CD4-positive, alpha-beta T cell treated with Interleukin-10 for 1 hour (primary cell): ENCODE measurements at regions not wholly inside any gene's neighbourhood (a gene's known extent, or its start where the extent isn't known, plus 50 kb on each side); places are given as distances from the start of the nearest gene placed in this dataset.

Source experiments
- DNase-seq: peaks from one replicate; pipeline ENCODE4 v3.0.0-alpha.2; 2020

DNA sequence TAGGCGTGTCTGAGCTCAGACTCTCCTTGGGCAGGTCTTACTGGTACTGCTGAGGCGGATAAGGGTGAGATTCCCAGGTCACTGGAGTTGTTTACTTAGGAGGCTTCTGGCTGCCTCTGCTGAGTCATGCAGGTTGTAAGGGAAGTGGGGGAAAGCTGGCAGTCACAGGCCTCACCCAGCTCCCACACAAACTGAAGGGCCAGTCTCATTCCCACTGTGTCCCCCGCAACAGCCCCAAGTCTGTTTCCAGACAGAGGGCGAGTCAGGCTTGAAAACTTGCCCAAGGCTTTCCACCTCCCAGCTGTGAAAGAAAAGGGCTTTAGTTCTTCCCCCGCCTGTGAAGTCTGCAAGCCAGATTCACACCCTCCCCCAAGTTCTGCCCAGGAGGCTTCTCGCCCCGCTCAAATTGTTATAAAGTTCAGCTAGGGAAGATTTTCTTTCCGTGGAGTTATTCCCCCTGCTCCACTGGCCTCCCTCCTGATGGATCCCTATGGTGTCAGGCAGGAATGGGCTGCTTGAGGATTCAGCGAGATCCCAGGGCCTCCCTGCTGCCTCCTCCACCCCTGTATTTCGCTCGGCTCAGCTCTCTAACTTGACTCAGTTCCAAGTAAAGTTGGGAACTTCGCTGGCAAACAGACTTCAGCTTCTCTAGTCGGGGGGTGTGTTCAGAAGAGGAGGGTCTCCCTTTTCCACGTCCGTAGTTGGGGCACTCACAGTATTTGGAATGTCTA, 248.6 kb downstream of the NR4A2 start:
- DNase-seq = no peak

- no peak for DNase-seq
These were observed 252.7 kb downstream of the NR4A2 start for GRCh38 chr2:156079845-156080244.

GRCh38 chr2:156077041-156077742, 255.3 kb downstream of the NR4A2 start:
- DNase-seq = no peak

GRCh38 chr2:156065912-156066311, 266.6 kb downstream of the NR4A2 start:
- DNase-seq = no peak

DNA sequence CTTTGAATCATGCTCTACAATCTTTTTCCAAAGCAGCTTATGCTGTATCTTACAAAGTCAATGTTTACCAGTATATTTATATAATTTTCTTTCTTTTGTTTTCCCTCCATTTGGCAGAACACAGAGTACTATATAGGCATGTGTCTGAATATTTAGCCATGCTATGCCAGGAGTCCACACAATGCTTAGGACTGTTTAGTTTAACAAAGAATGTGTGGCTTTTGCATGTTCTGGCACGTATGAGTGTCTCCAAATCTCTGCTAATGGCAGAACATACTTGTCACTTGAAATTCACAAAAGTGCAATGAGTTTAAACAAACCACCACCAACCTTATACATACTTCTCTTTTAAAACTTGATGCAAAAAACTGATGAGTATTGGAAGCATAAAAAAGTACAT, 268.0 kb downstream of the NR4A2 start:
- no peak for DNase-seq

- no peak for DNase-seq
These were observed 274.9 kb downstream of the NR4A2 start for GRCh38 chr2:156057647-156058046.

DNA sequence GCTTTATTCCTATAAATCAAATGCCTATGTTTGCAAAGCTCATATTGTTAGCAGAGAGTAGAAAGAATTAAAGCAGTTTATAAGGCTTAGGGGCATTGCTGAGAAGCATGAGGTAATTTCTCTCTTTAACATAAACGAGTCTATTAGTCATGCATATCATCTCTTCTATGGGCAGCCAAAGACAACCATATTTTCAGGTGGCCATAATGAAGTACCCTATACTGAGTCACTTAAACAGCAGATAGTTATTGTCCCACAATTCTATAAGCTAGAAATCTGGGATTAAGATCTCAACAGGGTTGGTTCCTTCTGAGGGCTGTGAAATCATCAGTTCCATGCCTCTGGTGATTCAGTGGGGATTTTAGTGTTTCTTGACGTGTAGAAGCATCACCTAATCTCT, 277.5 kb downstream of the NR4A2 start:
- DNase-seq = no peak

DNA sequence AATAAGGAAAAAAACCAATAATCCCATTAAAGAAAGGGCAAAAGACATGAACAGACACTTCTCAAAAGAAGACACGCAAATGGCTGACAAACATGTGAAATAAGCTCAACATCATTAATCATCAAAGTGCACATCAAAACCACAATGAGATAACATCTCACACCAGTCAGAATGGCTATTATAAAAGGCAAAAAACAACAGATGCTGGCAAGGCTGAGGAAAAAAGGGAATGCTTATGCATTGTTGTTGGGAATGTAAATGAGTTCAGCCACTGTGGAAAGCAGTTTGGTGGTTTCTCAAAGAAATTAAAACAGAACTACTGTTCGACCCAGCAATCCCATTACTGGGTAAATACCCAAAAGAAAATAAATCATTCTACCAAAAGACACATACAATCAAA, 285.6 kb downstream of the NR4A2 start:
- DNase-seq = no peak

DNA sequence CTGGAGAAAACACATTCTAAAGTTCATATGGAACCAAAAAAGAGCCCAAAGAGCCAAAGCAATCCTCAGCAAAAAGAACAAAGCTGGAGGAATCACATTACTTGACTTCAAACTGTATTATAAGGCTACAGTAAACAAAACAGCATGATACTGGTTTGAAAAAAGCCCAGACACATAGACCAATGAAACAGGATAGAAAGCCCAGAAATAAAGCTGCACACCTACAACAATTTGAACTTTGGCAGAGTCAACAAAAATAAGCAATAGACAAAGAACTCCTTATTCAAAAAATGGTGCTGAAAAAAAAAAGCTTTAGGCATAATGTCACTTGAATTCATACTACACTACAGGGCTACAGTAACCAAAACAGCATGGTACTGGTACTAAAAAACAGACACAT, 289.6 kb downstream of the NR4A2 start:
- DNase-seq = no peak

- no peak for DNase-seq
These were observed 294.5 kb downstream of the NR4A2 start for GRCh38 chr2:156038021-156038420.

GRCh38 chr2:156037482-156037881, 295.0 kb downstream of the NR4A2 start:
- no peak for DNase-seq

DNA sequence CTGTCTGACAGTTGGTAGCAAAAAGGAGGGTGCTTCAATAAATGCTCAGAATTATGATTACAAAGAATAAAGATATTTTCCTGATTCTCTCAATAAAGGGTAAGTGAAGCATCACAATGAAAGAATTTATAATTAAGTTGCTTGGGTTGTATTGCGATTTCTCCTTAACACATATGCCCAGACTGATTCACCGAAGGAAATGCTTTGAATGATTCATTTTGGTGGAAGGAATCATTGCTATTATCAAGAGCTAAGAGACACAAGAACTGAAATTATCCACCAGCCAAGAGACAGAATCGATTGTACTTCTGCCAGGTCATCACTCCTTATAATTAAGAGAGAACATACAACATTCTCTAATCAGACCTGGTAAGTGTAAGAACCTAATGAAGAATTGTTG, 301.4 kb downstream of the NR4A2 start:
- no peak for DNase-seq

GRCh38 chr2:156023229-156023869, 309.2 kb downstream of the NR4A2 start:
- no peak for DNase-seq

GRCh38 chr2:156021146-156022040, 311.1 kb downstream of the NR4A2 start:
- DNase-seq = no peak

GRCh38 chr2:156019341-156019740, 313.2 kb downstream of the NR4A2 start:
- no peak for DNase-seq

GRCh38 chr2:156017341-156017885, 315.1 kb downstream of the NR4A2 start:
- no peak for DNase-seq

- DNase-seq = no peak
These were observed 323.2 kb downstream of the NR4A2 start for GRCh38 chr2:156009293-156009692.

DNA sequence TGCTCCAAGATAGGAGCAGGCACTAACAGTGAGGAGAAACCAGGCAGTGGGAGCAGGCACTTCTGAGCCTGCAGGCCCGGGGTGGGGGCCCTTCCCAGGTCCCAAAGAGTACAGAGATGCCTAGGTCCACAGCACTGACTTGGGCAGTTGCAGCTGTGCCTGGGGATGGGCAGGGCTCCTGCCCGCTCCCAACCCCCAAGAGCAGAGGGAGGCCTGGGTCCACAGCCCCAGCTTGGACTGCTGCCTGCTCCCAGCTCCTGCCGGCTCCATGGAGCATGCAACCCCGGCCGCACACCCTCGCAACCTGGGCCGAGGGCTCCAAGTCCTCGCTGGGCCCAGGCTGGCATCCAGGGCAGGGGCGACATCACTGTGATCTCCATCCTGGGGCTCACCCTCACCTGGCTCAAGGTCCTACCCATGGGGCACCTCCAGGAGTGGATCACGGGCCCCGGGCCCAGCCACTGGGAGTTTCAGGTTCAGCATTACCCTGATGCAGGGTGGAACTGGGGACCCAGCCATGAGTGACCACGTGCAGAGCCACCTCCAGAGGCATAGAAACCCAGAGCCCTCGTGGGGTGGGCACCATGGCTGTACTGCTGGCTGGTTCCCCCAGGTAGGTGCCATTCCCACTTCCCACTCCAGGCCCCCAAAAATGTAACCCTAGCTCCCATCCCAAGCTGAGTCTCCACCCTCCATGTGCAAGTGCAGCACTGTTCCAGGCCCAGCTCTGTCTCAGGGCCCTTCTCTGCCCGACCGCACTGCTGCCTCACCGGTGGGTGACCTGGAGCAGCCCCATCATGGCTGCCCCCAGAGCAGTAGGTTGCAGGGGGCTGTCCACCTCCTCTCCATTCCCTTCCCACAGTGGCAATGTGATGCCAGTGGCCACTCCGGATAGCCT, 325.6 kb downstream of the NR4A2 start:
- DNase-seq = no peak

- no peak for DNase-seq
These were observed 326.4 kb downstream of the NR4A2 start for GRCh38 chr2:156005999-156006712.

DNA sequence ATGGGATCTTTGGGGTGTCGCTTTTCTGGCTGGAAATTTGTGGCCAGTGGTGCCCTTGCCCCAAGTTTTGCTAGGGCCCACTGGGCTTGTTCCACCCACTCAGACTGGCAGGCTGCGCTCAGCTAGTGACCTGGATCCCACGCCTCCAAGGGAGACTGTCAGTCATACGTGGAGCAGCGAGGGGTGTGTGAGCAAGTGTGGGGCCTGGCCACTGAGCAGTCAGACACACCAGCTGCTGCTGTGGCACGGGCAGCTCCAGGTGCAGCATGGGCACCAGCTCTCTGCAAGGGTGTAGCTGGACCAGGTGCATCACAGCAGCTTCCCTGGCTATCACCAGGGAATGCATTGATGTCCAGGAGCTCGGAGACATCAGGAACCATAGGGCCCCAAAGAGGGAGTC, 327.0 kb downstream of the NR4A2 start:
- no peak for DNase-seq

GRCh38 chr2:156004459-156004858, 328.1 kb downstream of the NR4A2 start:
- no peak for DNase-seq
